ENCODE measurements at regions not wholly inside any gene's neighbourhood (a gene's known extent, or its start where the extent isn't known, plus 50 kb on each side); places are given as distances from the start of the nearest gene placed in this dataset.
"Not testable (repeated sequence)": the region's sequence is repeated elsewhere in the genome, so short reads cannot be mapped to it uniquely, and the experiment has no call there.

GRCh38 chr1:190940951-190941350, 463.3 kb upstream of the BRINP3 start:
- H3K9me3 ChIP-seq (ENCODE audit: low read length), result no peaks in the 10 kb centered on the region
- ChIA-PET POLR2A (no interaction called here), CTCF (ENCODE audit: unreplicated experiment) (no interaction called here)
- H3K4me3 ChIP-seq (ENCODE audit: low read depth, low read length, poor library complexity, severe bottlenecking), result no peak overlapping the region
- TF ChIP-seq EZH2phosphoT487 (IDR thresholded peaks at IDR 0.05; ENCODE audit: borderline replicate concordance, low read depth, low read length) (no peak), CTCF (conservative IDR thresholded peaks at IDR 0.05; ENCODE audit: low read length) (no peak)
- no peak for DNase-seq (ENCODE audit: low spot score)
- no peak overlapping the region for H3K27ac ChIP-seq (ENCODE audit: low read depth, low read length, poor library complexity, severe bottlenecking)
- H3K9me2 ChIP-seq (ENCODE audit: insufficient read depth, low read length), result no peaks in the 10 kb centered on the region
- no peaks in the 10 kb centered on the region for H3K36me3 ChIP-seq (ENCODE audit: insufficient read depth, low read length)
- H3K4me2 ChIP-seq (ENCODE audit: low read length), result no peak overlapping the region
- H3K79me2 ChIP-seq (ENCODE audit: insufficient read depth, low read depth, low read length), result no peaks in the 10 kb centered on the region
- no peaks in the 10 kb centered on the region for H4K20me1 ChIP-seq (ENCODE audit: insufficient read depth, low read length)
- H3K4me1 ChIP-seq (ENCODE audit: insufficient read depth, low read length, poor library complexity, severe bottlenecking), result no peaks in the 10 kb centered on the region
- intact Hi-C loops (cut with micrococcal nuclease; ENCODE audit: unreplicated experiment), result no loop called here
- BruUV-seq (replicated peaks), result no TSS peak
- H2AFZ ChIP-seq (ENCODE audit: low read length), result no peak overlapping the region

GRCh38 chr1:190942475-190942874, 464.8 kb upstream of the BRINP3 start:
- DNase-seq (ENCODE audit: low spot score), result no peak
- no peak overlapping the region for H3K4me3 ChIP-seq (ENCODE audit: low read depth, low read length, poor library complexity, severe bottlenecking)
- BruUV-seq (replicated peaks), result no TSS peak
- no peak overlapping the region for H3K4me2 ChIP-seq (ENCODE audit: low read length)
- ChIA-PET CTCF (ENCODE audit: unreplicated experiment) (no interaction called here), POLR2A (no interaction called here)
- no peaks in the 10 kb centered on the region for H3K79me2 ChIP-seq (ENCODE audit: insufficient read depth, low read depth, low read length)
- H3K9me2 ChIP-seq (ENCODE audit: insufficient read depth, low read length), result no peaks in the 10 kb centered on the region
- no peaks in the 10 kb centered on the region for H3K36me3 ChIP-seq (ENCODE audit: insufficient read depth, low read length)
- H3K9me3 ChIP-seq (ENCODE audit: low read length), result no peaks in the 10 kb centered on the region
- H4K20me1 ChIP-seq (ENCODE audit: insufficient read depth, low read length), result no peaks in the 10 kb centered on the region
- TF ChIP-seq CTCF (conservative IDR thresholded peaks at IDR 0.05; ENCODE audit: low read length) (no peak), EZH2phosphoT487 (IDR thresholded peaks at IDR 0.05; ENCODE audit: borderline replicate concordance, low read depth, low read length) (no peak)
- no peak overlapping the region for H3K27ac ChIP-seq (ENCODE audit: low read depth, low read length, poor library complexity, severe bottlenecking)
- no peaks in the 10 kb centered on the region for H3K4me1 ChIP-seq (ENCODE audit: insufficient read depth, low read length, poor library complexity, severe bottlenecking)
- intact Hi-C loops (cut with micrococcal nuclease; ENCODE audit: unreplicated experiment), result no loop called here
- H2AFZ ChIP-seq (ENCODE audit: low read length), result no peak overlapping the region

GRCh38 chr1:190943722-190944121, 466.1 kb upstream of the BRINP3 start:
- H3K36me3 ChIP-seq (ENCODE audit: insufficient read depth, low read length); H3K4me3 ChIP-seq (ENCODE audit: low read depth, low read length, poor library complexity, severe bottlenecking); POLR2A ChIA-PET; H3K4me2 ChIP-seq (ENCODE audit: low read length); BruUV-seq (replicated peaks); H3K27ac ChIP-seq (ENCODE audit: low read depth, low read length, poor library complexity, severe bottlenecking); intact Hi-C loops (cut with micrococcal nuclease; ENCODE audit: unreplicated experiment); H3K4me1 ChIP-seq (ENCODE audit: insufficient read depth, low read length, poor library complexity, severe bottlenecking); H4K20me1 ChIP-seq (ENCODE audit: insufficient read depth, low read length); H3K79me2 ChIP-seq (ENCODE audit: insufficient read depth, low read depth, low read length); H3K9me2 ChIP-seq (ENCODE audit: insufficient read depth, low read length); H2AFZ ChIP-seq (ENCODE audit: low read length); DNase-seq (ENCODE audit: low spot score); CTCF ChIA-PET (ENCODE audit: unreplicated experiment); H3K9me3 ChIP-seq (ENCODE audit: low read length): not testable (repeated sequence)

Data from OCI-LY7 (cell line).